ENCODE measurements at regions not wholly inside any gene's neighbourhood (a gene's known extent, or its start where the extent isn't known, plus 50 kb on each side); places are given as distances from the start of the nearest gene placed in this dataset.
"Not testable (repeated sequence)": the region's sequence is repeated elsewhere in the genome, so short reads cannot be mapped to it uniquely, and the experiment has no call there.

DNA sequence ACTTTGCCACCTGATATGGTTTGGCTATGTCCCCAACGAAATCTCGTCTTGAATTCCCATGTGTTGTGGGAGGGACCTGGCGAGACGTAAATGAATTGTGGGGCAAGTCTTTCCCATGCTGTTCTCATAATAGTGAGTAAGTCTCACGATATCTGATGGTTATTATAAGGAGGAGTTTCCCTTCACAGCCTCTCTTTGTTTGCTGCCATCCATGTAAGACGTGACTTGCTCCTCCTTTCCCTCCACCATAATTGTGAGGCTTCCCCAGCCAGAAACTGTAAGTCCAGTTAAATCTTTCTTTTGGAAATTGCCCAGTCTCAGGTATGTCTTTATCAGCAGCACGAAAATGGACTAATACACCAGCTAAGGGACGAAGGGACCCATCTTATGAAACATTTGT, 1303.3 kb downstream of the SUCLG1 start:
- no peak for DNase-seq (ENCODE audit: low read depth)

DNA sequence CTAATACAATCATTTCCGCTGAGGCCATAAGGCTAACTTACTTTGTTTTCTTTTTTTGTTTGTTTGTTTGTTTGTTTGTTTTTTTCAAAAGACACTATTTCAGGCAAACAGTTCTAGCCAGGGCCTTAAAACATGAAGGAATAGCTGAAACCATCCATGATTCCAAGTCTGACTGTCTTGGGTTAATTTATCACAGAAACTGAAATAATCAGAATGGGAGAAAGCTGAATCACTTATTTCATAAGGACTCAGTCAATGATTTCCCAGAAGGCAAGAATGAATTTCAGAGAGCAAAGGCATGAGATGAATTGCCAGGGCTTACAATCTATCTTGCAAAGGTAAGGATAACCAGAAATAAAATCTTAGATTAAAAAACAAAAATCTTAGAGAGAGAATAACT, 1315.1 kb downstream of the SUCLG1 start:
- no peak for DNase-seq (ENCODE audit: low read depth)

DNA sequence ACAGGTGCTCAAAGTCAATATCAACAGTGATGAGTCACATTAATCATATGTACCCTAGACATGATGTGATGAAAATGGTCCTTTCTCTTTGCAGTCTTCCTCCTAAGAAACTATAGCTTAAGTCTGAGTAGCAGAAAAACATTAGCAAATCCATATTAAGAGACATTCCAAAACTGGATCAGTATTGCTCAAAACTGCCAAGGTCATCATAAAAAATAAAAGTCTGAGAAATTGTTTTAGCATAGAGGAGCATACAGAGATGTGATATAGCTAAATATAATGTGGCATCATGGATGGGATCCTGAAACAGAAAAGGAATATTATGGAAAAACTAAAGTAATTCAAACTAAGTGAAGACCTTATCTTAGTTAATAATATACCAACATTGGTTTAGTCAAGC, 1316.1 kb downstream of the SUCLG1 start:
- DNase-seq (ENCODE audit: low read depth) = no peak

DNA sequence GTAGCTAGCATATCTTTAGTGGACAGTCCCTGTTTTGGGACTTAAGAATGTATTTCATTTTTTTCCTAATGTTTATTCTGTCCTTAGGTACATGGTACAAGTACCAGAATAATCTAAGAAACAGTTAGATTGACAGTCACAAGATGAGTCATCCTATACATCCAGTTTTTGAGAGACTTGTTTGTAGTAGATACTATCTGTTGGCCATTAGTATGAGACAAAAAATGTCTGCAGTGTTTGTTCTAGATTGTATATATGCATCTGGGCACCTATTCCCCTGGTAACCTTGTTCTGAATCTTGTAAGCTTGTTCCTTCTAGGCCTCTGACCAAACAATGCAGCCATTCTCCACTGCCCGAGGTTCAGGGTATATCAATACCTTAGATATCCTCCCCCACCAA, 1343.5 kb downstream of the SUCLG1 start:
- no peak for DNase-seq (ENCODE audit: low read depth)

DNA sequence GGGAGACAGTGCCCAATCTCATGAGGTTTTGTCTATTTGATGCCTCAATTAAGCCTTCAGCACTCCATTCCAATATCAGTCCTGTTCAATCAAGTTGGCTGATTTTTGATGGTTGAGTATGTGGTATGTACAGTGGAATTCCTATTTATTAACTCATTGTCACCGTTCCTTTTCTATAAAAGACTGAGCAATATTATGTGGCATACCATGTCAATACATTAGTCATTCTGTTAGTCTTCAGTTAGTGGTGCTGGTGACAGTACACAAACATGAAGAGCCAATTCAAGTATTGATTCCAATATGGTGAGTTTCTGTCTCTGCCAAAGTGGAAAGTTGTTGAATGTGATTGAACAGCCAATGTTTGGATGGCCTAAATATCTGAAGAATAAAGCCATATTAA, 1343.9 kb downstream of the SUCLG1 start:
- no peak for DNase-seq (ENCODE audit: low read depth)

DNA sequence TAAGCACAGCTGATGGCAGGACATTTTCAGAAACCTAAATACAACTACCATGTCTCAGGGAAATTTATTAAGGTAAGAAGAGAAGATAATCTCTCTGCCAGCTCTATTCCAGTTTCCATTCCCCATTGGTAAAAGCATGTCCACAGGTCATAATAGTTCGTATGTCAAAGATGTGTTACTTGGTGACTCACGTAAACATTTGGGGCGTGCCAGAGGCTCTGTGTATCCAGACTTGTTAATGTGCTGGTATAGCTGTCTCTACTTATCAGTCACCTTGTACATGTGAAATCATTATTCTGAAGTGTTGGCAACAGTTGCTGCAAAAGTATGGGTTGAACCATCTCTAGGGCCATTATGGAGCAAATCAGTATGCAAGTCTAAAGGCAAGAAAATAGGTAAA, 1345.1 kb downstream of the SUCLG1 start:
- DNase-seq (ENCODE audit: low read depth) = no peak

DNA sequence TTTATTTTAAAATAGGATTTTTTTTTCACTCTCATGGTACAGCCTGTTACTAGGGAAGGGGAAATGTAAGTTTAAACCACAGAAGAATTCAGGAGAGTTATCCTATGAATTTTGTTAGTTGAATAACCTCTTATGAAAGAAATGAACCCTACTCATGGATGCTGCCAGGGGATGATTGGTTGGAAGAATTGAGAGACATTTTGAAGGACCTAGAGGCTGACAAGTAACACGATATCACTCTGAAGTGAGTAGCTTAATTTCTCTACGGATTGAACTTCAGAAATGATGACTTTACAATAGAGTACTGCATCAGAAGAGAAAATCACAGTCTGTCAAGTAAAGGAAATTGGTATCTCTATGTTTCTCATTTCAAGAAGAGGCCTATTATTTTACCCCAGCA, 1346.2 kb downstream of the SUCLG1 start:
- DNase-seq (ENCODE audit: low read depth) = no peak

DNA sequence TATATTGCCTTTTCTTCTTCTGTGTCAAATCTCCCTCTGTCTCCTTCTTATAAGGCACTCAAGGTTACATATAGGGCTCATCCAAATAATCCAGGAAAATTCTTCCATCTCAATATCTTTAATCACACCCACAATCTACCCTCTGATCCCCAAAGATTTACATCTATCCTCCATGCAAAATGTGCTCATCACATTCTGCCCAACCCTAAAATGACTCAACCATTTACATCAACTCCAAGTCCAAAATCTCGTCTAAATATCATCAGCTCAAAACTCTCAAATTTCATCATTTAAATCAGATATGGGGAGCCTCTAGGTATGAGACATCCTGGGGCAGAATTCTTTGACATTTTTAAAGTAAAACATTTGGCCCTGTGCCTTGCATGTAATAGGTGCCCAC, 1349.8 kb downstream of the SUCLG1 start:
- DNase-seq (ENCODE audit: low read depth) = no peak

DNA sequence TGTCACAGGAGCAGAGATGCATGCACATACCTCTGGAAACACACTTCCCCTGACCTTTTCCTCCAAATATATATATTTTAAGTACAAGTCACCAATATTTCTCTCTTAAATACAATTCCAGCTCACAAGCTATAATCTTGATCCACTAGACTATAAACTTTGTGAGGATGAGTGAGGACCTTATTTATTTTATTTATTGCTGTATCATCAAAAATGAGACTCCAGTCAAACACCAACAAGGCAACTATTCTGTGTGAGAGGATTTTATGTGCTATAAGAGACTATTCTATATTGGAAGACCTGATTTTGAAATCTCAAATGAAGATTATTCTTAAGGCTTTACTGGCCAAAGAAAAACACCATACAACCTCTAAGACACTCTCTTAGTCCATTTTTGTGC, 1352.2 kb downstream of the SUCLG1 start:
- no peak for DNase-seq (ENCODE audit: low read depth)

DNA sequence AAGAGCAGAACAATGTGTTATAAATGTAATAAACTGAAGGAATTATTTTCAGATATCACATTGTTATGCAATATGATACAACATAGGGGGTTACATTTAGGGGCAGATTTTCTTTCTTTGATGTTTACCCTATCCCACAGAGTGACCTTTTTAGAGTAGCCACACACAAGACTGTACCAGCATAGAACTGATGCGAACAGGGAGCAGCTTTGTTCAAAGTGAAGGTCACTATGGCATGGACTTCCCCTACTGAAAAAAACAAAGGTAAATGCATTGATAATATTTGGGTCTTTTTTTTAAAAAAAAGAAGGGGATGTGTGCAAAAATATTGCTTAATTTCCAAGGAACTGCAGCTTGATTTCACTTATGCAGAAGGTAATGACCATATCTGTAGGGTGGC, 1354.9 kb downstream of the SUCLG1 start:
- no peak for DNase-seq (ENCODE audit: low read depth)

DNA sequence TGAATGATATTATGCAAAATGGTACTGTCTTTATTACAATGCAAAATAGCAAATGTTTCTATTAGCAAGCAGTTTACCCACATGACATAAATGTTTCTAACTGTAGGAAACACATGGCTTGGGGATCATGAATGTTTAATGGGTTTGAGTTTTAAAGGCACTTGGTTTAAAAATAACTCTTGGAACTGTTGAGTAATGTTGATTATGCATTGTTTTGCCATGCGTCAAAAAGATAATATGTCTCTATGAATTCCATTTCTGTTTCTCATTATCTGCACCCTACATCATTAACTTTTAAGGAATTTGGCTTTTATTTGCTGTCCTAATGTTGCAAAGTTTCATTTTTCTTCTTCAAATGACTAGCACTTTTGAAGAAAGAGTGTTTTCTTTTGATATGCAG, 1355.5 kb downstream of the SUCLG1 start:
- no peak for DNase-seq (ENCODE audit: low read depth)

DNA sequence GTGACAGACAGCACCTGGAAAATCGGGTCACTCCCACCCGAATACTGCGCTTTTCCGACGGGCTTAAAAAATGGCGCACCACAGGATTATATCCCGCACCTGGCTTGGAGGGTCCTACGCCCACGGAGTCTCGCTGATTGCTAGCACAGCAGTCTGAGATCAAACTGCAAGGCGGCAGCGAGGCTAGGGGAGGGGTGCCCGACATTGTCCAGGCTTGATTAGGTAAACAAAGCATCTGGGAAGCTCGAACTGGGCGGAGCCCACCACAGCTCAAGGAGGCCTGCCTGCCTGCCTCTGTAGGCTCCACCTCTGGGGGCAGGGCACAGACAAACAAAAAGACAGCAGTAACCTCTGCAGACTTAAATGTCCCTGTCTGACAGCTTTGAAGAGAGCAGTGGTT, 1370.0 kb downstream of the SUCLG1 start:
- not testable (repeated sequence) for DNase-seq (ENCODE audit: low read depth)

DNA sequence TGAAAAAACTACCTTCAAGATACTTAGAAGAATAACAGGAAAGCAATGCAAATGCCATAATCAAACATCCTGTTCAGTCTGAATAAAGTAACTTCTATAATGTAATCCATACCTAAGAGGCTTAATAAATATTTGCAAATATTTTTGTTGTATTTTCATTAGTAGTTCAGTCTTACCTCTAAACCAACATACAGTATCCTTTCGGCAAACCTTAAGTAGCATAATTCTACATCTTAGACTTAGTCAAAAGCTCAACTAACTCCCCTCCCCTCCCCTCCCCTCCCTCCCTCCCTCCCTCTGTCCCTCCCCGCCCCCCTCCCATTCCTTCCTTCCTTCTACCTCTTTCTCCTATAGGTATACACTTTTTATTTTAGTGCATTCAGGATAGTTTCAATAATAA, 1373.2 kb downstream of the SUCLG1 start:
- no peak for DNase-seq (ENCODE audit: low read depth)

DNA sequence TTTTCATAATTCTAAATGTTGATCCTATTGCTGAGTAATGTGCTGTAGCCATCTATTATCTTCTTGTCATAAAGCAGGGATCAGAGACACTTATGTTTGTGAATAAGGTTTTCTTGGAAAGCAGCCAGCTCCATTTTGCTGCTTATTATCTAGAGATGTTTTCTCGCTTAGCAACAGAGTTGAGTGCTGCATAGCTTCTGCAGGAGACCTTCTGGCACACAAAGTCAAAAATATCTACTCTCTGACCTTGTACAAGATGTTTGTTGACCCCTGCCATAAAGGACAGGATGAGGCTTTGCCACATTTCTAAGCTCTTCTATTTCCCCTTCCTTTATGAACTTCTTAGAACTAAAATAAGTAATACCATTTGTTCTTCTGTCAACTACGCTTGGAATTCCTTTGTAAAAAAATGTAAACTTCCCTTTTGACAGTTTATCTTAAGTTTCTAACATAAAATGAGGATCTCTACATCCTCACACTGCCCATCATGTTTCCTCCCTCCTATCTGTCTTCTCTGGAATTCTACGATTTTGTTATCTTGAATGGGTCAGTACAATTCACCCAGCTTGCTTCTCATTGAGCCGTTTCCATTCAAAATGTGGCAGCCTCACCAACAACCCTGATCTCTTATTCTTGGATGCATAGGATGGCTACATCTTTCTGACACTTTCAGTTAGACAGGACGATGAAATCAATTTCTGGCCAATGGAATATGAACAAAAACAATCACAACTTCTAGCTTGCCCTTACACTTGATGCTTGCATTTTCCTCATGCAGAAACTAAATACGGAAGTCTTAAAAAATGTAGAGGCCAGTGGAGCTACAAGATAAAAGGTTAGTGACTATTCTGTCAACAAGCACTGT, 1377.0 kb downstream of the SUCLG1 start:
- no peak for DNase-seq (ENCODE audit: low read depth)

DNA sequence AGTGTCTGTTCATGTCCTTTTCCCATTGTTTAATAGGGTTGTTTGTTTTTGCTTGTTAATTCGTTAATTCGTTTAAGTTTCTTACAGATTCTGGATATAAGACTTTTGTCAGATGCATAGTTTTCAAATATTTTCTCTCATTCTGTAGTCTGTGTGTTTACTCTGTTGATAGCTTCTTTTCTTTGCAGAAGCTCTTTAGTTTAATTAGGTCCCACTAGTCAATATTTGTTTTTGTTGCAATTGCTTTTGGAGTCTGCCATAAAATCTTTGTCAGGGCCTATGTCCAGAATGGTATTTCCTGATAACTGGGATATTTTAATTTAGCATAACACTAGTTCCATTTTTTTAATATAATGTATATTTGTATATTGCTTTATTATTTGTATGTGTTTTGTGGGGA, 1380.1 kb downstream of the SUCLG1 start:
- DNase-seq (ENCODE audit: low read depth) = no peak

DNA sequence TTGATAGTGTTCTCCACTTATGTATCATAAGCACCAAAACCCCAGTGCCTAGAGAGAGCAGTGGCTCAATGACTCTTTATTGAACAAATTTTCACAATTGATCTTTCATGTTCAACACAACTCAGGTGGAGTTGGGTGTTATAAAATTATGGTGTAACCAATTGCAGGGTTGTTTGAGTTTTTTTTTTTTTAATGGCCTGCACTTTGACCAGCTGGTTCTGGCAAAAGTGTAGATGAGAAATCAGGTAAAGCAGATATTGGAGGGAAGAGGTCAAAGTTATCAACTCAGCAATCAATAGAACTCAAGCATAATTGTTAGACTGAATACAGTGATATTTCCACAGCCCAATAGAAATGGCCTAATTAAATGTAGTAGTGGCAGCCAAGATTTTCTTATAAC, 1386.3 kb downstream of the SUCLG1 start:
- no peak for DNase-seq (ENCODE audit: low read depth)

DNA sequence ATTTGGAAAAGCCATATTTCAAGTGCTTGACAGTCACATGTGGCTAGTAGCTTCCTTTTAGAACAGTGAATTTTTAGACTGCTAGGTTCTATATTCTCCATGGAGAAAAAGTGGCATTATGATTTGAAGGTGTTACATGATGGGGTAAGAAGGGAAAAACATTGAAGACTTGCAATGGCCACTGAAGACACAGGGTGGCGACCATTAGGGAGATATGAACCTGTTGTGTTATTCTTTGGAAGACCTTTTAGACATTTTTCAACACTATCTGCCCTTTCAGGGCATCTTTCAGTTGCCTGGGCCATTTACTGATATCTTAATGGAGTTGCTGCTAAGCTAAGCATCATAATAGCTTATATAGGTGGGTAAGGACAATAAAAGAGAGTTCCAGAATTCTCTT, 1387.2 kb downstream of the SUCLG1 start:
- no peak for DNase-seq (ENCODE audit: low read depth)

DNA sequence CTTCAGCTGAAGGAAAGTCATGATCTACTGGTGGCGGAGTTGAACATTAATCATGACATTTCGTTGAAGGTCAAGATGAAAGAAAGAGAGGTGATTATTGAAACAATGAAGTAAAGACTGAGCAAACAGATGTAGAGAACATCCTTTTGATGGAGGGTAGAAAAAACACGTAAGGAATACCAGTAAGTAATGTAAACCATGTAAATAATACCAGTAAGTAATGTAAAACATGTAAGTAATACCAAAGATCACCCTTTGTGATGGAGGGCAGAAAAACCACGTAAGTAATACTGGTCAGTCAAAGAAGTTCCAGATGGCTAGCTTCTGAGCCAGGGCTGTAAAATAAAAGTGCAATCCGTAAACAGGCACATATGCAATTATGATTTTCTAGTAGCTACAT, 1387.7 kb downstream of the SUCLG1 start:
- no peak for DNase-seq (ENCODE audit: low read depth)

DNA sequence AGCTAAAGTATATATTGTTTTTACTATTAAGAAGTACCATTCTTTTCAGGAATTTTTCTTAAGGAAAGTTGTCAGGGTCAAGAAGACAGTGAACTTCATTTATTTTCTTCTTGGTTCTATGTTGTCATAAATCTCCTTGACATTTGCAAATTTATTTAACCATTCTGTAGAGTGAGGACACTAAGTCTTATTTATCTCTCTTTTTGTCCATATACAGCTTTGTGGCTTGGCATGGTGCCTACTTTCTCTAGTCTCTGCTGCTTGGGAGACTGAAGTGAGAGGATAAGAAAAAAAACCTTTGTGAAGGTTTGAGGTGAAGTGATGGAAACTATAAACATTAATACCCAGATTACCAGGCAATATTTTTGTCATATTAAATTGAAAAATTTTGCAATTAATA, 1389.4 kb downstream of the SUCLG1 start:
- DNase-seq (ENCODE audit: low read depth) = no peak

DNA sequence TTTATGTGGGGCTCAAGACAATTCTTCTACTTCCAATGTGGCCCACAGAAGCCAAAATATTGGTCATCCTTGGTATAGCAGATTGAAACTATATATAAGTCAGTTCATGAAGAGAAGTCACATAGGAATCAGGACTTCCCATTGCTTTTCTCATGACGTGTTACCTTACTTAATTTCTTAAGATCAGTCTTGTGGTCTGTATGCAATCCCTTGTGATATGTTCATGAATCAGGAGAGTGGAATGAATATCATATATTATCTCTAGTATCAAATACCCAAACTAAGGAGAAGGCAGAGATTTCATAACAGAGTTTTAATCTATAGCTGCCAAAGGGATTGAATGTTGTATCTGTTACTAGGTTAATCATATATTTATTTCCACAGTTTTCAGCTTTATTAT, 1390.4 kb downstream of the SUCLG1 start:
- DNase-seq (ENCODE audit: low read depth) = no peak

DNA sequence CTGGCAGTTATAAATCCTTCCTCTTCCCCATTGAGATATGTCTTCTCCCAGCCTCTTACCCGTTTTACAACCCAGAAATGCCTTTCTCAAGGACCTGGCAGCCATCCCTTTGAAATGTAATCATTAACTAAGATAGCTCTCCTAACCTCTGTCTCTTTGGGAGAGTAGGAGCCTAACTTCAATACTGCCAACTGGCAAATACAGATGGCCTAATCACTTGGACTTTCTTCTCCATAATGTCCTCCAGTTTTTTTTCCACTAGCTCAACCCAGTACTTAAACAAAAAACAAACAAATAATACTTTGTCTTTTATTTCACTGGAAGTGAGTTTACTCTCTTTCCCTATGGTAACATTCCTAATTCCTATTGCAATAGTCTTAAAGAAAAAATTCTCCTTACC, 1391.1 kb downstream of the SUCLG1 start:
- DNase-seq (ENCODE audit: low read depth) = no peak

DNA sequence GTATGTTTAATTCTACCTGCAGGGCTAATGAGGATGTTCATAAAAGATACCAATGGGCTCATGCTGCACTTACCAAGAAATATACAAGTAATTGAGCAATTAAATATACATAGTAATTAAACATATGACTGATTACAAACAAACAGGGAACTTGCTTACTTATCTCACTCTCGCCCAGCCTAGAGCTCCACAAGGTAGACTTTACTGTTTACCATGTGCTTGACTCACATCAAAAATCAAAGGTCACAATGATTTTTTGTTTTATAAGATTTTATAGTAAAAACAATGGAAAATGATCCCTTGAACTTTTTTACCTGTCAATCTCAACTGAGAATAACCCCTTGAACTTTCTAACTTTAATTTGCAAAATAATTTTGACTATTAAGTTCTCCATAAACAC, 1395.1 kb downstream of the SUCLG1 start:
- no peak for DNase-seq (ENCODE audit: low read depth)

DNA sequence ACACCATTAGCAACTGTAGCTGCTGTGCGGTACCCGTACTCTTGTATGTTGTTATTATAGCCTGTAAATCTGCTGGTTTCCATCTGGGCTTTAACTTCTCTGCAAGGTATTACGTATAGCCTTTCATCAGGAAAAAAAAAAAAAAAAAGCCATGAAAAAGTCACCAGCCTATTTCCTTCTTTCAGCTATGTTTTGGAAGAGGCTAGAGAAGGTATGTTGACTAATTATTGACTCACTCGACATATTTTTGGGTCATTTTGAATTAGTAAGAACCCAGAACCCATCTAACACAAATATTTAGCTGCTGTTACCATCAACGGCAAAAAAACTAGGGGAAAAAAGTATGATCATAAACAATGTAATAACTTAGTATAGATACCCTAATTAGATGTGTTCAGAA, 1395.6 kb downstream of the SUCLG1 start:
- DNase-seq (ENCODE audit: low read depth) = no peak

DNA sequence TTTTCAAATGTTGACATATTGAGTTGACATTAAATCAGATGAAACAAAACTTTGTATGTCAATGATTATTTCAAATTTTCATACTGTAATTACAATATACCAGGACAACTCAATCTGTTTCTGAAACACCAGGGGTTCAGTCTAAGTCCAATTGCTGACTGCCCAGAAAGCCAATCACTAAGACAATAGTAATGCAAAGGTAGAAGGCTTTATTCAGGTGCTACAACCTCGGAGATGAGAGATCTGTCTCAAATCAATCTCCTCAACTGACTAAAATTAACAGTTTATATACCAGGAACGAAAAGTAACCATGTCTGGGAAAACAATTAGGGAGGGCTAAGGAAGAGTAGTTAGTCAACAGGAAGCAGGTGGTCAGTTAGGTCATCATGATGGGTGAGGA, 1400.4 kb downstream of the SUCLG1 start:
- no peak for DNase-seq (ENCODE audit: low read depth)

Data from stimulated activated CD8-positive, alpha-beta memory T cell treated with anti-CD3 and anti-CD28 coated beads, Interleukin-15, amount 100 ng/mL, for 1 hour (primary cell).